Neutrophil (primary cell): ENCODE measurements at regions not wholly inside any gene's neighbourhood (a gene's known extent, or its start where the extent isn't known, plus 50 kb on each side); places are given as distances from the start of the nearest gene placed in this dataset.

Source experiments
- H3K27ac ChIP-seq: fragments of 200-600 bp; sonication (generic); 2 replicates; pipeline ENCODE4 v1.5.1; 2016; ENCODE audit warnings: mild to moderate bottlenecking, moderate library complexity
- H3K27me3 ChIP-seq: fragments of 200-600 bp; sonication (generic); 2 replicates; pipeline ENCODE4 v1.6.0; 2016; ENCODE audit warnings: mild to moderate bottlenecking
- H3K36me3 ChIP-seq: fragments of 200-600 bp; sonication (generic); 2 replicates; pipeline ENCODE4 v1.5.1; 2017
- H3K4me1 ChIP-seq, 2 experiments: fragments of 200-600 bp in 1 of 2; sonication (generic) in 1 of 2; 1 replicate in 1 of 2; 2 replicates in 1 of 2; pipeline versions ENCODE4 v1.5.1 to v1.6.1; 2013 to 2016; ENCODE audit warnings: low read depth in 1 of 2, low read length in 1 of 2, mild to moderate bottlenecking in 1 of 2, moderate library complexity in 1 of 2; ENCODE audit not compliant: control insufficient read depth in 1 of 2, insufficient read depth in 1 of 2
- H3K4me3 ChIP-seq, 2 experiments: fragments of 200-600 bp in 1 of 2; sonication (generic) in 1 of 2; 1 replicate in 1 of 2; 2 replicates in 1 of 2; pipeline ENCODE4 v1.5.1; 2013 to 2016; ENCODE audit warnings: low read depth in 1 of 2, low read length in 1 of 2, mild to moderate bottlenecking in 1 of 2, moderate library complexity in 1 of 2
- H3K9me3 ChIP-seq: fragments of 200-600 bp; sonication (generic); 2 replicates; pipeline ENCODE4 v1.5.1; 2016
- TF ChIP-seq, protein P1 (sequence below): fragments of 200-600 bp; sonication (generic); IDR thresholded peaks from 2 replicates; pipeline ENCODE4 v1.5.1; 2016; ENCODE audit warnings: antibody characterized with exemption

GRCh38 chr6:149236589-149236988, 80.9 kb upstream of the TAB2 start:
- H3K36me3 ChIP-seq: no peaks in the 10 kb centered on the region
- H3K27me3 ChIP-seq: no peaks in the 10 kb centered on the region
- no peaks in the 10 kb centered on the region for H3K9me3 ChIP-seq
- H3K27ac ChIP-seq: no peak overlapping the region
- peaks cover 25 to 35% of the 10 kb centered on the region in 2 experiments for H3K4me1 ChIP-seq
- no peak overlapping the region for H3K4me3 ChIP-seq
- TF ChIP-seq, protein P1, sequence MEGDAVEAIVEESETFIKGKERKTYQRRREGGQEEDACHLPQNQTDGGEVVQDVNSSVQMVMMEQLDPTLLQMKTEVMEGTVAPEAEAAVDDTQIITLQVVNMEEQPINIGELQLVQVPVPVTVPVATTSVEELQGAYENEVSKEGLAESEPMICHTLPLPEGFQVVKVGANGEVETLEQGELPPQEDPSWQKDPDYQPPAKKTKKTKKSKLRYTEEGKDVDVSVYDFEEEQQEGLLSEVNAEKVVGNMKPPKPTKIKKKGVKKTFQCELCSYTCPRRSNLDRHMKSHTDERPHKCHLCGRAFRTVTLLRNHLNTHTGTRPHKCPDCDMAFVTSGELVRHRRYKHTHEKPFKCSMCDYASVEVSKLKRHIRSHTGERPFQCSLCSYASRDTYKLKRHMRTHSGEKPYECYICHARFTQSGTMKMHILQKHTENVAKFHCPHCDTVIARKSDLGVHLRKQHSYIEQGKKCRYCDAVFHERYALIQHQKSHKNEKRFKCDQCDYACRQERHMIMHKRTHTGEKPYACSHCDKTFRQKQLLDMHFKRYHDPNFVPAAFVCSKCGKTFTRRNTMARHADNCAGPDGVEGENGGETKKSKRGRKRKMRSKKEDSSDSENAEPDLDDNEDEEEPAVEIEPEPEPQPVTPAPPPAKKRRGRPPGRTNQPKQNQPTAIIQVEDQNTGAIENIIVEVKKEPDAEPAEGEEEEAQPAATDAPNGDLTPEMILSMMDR: no peak

GRCh38 chr6:149237464-149237863, 80.0 kb upstream of the TAB2 start:
- no peaks in the 10 kb centered on the region for H3K9me3 ChIP-seq
- no peak overlapping the region for H3K27ac ChIP-seq

GRCh38 chr6:149239573-149240209, 77.8 kb upstream of the TAB2 start:
- TF ChIP-seq, protein P1: no peak
- H3K27me3 ChIP-seq: no peaks in the 10 kb centered on the region

More at GRCh38 chr6:149237464-149237863, 80.0 kb upstream of the TAB2 start:
- Histone ChIP-seq H3K36me3 (no peaks in the 10 kb centered on the region), H3K27me3 (no peaks in the 10 kb centered on the region), H3K4me1 (peaks cover 19 to 26% of the 10 kb centered on the region in 2 experiments), H3K4me3 (no peak overlapping the region)
- TF ChIP-seq, protein P1: no peak

GRCh38 chr6:149242883-149243282, 74.6 kb upstream of the TAB2 start:
- H3K36me3 ChIP-seq: no peaks in the 10 kb centered on the region
- no peaks in the 10 kb centered on the region for H3K27me3 ChIP-seq
- H3K4me1 ChIP-seq: peaks cover 13 to 19% of the 10 kb centered on the region in 2 experiments
- TF ChIP-seq, protein P1: no peak
- H3K4me3 ChIP-seq: no peak overlapping the region
- no peak overlapping the region for H3K27ac ChIP-seq
- no peaks in the 10 kb centered on the region for H3K9me3 ChIP-seq

More at GRCh38 chr6:149239573-149240209, 77.8 kb upstream of the TAB2 start:
- no peaks in the 10 kb centered on the region for H3K9me3 ChIP-seq
- no peak overlapping the region for H3K27ac ChIP-seq
- no peaks in the 10 kb centered on the region for H3K36me3 ChIP-seq
- no peak overlapping the region for H3K4me3 ChIP-seq
- peaks cover 13 to 14% of the 10 kb centered on the region in 2 experiments for H3K4me1 ChIP-seq

DNA sequence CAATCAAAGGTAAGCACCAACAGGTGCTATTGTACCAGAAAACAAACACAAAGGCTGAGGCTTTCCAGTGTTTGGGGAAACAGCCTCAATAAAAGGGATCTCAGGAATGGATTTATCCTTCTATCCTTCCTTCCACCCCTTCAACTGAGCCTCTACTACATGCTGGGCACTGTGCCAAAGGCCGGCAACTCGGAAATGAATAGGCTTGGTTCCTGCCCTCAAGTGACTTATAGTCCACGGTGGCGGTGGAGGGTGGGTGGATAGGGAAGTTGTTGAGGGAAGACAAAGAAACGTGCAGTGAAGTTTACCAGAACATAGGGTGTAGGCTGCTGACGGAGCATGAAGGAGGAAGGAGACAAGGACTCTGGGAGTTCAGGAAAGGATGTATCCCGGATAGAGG, 73.4 kb upstream of the TAB2 start:
- H3K9me3 ChIP-seq: no peaks in the 10 kb centered on the region
- TF ChIP-seq, protein P1: no peak
- H3K4me1 ChIP-seq: peaks cover 23 to 30% of the 10 kb centered on the region in 2 experiments
- H3K36me3 ChIP-seq: no peaks in the 10 kb centered on the region
- H3K27me3 ChIP-seq: no peaks in the 10 kb centered on the region
- no peak overlapping the region for H3K4me3 ChIP-seq
- H3K27ac ChIP-seq: no peak overlapping the region
